Glomerular visceral epithelial cell (primary cell): ENCODE measurements at regions not wholly inside any gene's neighbourhood (a gene's known extent, or its start where the extent isn't known, plus 50 kb on each side); places are given as distances from the start of the nearest gene placed in this dataset.

Experiments
- DNase-seq: peaks from one replicate; pipeline ENCODE4 v3.0.0-alpha.2; 2016; ENCODE audit errors: extremely low spot score

GRCh38 chr17:12438212-12438611 lies 227.5 kb upstream of the MYOCD start:
- no peak for DNase-seq

- DNase-seq = no peak
Observed at GRCh38 chr17:12438813-12439586, 226.7 kb upstream of the MYOCD start.

DNA sequence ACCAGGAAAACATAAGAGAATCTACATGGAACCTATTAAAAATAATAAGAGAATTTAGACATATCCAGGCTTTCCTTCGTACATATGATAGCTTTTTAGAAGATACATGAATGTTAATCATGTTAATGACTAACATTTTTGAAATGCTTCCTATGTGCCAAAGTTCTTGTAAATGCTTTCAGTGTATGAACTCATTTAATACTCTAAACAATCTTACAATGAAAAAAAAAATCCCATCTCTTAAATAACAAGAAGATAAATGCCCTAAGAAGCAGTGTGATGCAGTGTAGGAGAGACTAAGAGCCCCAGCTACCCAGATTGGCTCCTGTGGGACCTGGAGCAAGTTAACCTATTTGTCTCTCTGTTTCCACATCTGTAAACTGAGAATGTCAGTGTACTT lies 220.4 kb upstream of the MYOCD start:
- DNase-seq = no peak

DNA sequence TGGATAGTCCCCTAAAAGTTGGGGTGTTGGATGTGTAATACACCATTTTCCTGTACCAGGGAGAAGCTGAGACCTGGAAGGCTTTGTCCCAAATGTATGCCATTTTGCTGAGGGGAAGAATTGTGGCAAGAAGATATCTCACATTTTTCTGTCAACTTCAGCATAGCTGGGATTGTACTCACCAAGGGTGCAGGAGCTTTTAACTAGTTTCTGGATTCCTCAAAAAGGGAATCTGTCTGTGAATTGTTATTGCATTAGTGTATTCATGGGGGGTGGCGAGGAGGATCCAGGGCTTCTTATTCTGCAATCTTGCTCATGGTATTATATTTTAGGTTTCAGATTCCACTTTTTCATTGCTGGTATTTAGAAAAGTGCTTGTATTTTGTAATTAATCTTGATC lies 208.2 kb upstream of the MYOCD start:
- no peak for DNase-seq

DNA sequence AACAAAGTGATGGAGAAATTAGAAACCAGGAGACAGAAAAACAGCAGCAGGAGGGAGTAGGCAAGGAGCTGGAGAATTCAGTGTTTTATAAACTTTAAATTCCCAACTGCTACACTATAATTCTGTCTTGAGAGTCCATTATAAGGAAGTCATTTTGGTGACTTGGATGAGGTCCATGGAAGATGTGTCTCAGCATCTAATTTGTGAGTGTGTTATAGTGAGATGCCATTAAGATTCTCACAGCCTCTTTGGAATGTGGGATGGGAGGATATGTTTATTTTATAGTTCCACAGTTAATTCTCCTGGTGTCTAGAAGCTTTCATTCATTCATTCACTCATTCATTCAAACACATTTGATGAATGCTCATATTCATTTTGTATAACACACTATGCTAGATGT lies 206.0 kb upstream of the MYOCD start:
- DNase-seq = no peak

DNA sequence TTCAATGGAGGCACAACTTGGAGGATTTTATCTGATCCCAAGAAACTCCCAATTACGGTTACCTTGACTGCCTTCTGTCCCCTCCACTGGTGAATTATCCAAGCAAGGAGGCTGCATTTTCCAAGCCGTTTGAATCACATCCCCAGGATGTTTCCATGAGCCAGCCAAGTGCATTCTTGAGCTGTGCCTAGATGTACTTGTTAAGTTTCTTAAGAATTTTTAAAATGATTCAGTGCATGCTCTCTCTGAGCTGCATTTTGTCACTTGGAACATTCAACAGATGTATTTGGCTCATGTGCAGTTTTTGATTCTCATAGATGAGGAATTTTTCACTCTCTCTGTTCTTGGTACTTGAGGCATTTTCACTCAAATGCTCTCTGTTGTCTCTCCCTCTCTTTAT lies 202.6 kb upstream of the MYOCD start:
- no peak for DNase-seq

DNA sequence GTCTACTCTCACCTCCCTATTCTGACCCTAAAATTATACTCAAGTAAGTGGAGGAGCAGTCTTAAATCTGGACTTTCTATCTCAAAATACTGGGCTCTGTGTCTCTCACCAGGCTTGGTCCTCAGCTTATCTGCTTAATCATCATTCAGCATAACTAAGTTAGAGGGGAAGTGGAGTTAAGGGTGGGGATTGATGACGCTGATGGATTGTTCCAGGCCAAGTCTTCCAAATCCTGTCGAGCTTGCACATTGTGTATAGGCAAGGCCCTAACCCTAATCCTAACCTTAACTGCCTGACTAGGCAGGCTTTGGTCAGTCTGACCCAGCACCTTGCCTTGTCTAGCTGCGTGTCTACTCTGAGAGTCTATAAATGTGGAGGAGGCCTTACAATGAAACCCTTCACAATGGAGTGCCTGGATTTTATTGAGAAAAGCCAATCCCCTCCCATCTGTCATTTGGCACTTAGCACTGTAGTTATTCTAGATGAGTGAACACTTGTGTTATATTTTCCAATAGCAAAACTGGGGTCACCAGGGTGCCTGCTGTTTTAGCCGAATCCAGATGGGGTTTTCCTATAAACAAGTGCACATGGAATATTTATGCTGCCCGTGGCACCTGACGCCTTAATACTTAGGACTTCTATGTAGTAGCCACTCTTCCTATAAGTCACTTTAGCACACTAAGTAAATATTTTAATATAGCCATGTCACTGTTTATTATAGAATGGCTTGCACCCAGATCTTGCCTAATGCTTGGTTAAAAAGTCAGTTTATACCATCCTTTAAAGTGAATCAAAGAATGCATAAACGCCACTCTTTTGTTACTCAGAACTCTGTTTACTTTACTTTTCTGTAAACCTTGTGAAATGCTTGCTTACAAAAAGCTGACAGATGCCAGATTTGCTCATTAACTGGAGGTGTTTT lies 193.2 kb upstream of the MYOCD start:
- no peak for DNase-seq

- no peak for DNase-seq
Observed at GRCh38 chr17:12478311-12478710, 187.4 kb upstream of the MYOCD start.

GRCh38 chr17:12485361-12485906 lies 180.3 kb upstream of the MYOCD start:
- DNase-seq = no peak

DNA sequence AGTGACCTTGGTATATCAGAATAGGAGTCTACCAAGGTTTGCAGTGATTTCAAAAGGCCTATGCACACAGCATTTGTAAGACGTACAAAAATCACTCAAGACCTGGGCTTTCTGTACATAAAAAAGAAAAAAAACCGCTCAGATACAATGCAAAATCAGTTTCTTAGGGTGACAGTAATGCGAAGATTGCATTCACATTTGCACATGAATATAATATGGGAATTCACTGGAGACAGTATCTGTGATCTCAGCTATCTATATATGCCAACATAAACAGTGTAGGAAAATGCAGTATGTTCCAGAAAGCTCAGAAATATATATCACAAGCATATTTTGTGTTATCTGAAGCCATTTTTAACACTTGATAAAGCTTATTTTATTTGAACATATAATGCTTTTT lies 176.4 kb upstream of the MYOCD start:
- DNase-seq = no peak

DNA sequence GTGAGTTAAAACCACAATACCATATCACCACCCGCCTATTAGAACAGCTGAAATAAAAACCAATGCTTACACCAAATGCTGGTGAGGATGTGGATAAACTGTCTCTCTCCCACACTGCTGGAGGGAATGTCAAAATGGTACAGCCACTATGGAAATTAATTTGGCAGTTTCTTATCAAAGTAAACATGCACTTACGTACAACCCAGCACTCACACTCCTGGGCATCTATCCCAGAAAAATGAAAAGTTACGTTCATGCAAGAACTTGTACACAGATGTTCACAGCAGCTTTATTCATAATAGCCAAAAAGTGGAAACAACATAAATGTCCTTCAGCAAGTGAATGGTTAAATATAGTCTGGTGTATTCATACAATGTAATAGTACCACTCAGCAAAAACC lies 173.2 kb upstream of the MYOCD start:
- no peak for DNase-seq

DNA sequence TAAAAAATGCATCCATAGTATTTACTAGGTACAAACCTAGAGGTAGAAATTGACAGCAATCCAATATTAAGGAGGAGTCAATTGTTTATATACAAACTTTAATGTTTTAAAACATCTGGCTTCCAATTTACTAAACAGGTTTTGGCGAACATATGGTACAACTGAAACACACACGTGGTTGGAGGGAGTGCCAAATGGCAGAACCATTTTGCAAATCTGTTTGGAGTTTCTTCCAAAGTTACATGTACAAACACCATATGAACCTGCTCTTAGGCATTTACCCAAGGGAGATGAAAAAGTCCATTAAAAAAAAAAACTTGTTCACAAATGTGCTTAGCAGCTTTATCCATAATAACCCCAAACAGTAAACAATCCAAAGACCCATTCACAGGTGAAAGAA lies 159.8 kb upstream of the MYOCD start:
- no peak for DNase-seq

- no peak for DNase-seq
Observed at GRCh38 chr17:12507026-12507595, 158.6 kb upstream of the MYOCD start.

DNA sequence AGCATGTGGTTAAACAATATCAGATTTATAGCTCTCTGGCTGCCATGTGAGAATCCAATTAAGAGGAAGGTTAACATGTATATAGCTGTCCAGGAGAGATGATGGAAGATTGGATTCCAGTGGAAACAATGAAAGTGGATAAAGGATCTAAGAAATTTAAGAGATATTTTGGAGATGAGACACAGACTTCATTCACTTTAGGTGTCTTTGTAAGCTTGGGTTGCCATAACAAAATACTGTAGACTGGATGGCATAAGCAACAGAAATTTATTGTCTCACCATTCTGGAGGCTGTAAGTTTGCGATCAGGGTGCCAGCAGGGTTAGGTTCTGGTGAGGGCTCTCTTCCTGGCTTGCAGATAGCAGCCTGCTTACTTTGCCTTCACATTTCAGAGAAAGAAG lies 155.9 kb upstream of the MYOCD start:
- DNase-seq = no peak

GRCh38 chr17:12510535-12510934 lies 155.2 kb upstream of the MYOCD start:
- DNase-seq = no peak

DNA sequence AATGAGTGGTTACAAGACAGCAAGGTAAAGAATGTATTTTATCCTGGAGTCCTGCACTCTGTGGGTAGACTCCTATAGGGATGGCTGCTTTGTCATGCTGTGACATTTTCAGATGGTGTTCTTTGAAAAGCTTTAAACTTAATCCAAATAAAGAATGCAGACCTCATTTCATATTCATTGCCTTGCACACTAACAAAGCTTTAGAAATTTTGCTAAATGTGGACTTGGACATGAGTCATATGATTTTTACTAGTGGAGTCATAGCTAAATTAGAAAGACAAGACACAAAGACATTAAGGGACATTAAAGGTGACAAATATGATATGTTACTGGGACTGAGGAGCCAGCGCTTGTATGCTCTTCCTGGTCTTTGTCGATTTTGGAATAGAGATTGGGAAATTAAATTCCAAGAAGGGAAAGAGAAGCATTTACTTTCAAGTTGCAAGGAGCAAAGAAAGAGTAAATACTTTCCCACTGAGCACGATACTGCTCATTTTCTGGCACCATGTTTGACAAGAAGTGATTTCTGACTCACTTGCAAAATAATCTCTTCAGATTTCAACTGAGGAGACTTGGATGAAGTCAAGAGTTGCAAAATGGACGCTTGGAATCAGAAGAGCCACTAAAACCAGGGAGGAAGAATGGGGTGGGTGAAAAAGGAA lies 152.9 kb upstream of the MYOCD start:
- DNase-seq = no peak

- no peak for DNase-seq
Observed at GRCh38 chr17:12514596-12514995, 151.1 kb upstream of the MYOCD start.

- no peak for DNase-seq
Observed at GRCh38 chr17:12519956-12520594, 145.6 kb upstream of the MYOCD start.

GRCh38 chr17:12521416-12521815 lies 144.3 kb upstream of the MYOCD start:
- no peak for DNase-seq

- DNase-seq = no peak
Observed at GRCh38 chr17:12522336-12522735, 143.4 kb upstream of the MYOCD start.

DNA sequence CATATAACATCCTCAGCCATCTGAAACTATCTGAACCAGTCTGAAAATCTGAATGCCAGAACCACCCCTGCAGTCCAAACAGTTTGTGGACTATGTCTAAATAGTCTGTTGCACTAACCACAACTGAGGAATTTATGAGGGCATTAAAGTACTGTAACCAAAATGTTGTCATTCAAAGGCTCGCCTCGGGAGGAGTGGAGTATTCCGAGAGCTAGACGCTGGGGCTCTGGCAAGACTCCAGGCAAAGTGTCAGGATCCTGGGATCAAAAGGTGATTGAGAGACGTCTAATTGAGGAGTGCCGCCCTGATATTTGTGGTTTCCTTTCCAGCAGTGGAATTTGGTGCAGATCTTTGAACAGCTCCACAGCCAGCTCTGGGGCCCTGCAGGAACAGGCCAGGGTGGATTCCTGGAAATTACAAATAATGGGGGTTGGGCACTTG lies 142.9 kb upstream of the MYOCD start:
- DNase-seq = peak; percentile 66
